Tibial nerve (tissue), 4 donors: ENCODE measurements at regions not wholly inside any gene's neighbourhood (a gene's known extent, or its start where the extent isn't known, plus 50 kb on each side); places are given as distances from the start of the nearest gene placed in this dataset.

ENCODE experiments used
- EP300 ChIP-seq, 2 donors: sonication (generic); formaldehyde crosslinking; IDR thresholded peaks; one replicate each; pipeline ENCODE4 v1.6.1; 2017; ENCODE audit warnings: antibody characterized with exemption in 2 of 2, mild to moderate bottlenecking in 1 of 2
- POLR2A ChIP-seq, 2 donors: fragments of 450-650 bp; IDR thresholded peaks; one replicate each; pipeline ENCODE4 v1.6.1; 2017; ENCODE audit warnings: antibody characterized with exemption in 2 of 2, mild to moderate bottlenecking in 2 of 2, moderate library complexity in 2 of 2
- TF ChIP-seq, protein P1 (sequence below), 5 experiments: fragments of 200-600 bp in 3 of 5; fragments of 450-650 bp in 2 of 5; sonication (generic) in 3 of 5; IDR thresholded peaks; one replicate each; pipeline ENCODE4 v1.5.1; 2016 to 2019; ENCODE audit warnings: antibody characterized with exemption in 5 of 5, mild to moderate bottlenecking in 3 of 5, moderate library complexity in 2 of 5

DNA sequence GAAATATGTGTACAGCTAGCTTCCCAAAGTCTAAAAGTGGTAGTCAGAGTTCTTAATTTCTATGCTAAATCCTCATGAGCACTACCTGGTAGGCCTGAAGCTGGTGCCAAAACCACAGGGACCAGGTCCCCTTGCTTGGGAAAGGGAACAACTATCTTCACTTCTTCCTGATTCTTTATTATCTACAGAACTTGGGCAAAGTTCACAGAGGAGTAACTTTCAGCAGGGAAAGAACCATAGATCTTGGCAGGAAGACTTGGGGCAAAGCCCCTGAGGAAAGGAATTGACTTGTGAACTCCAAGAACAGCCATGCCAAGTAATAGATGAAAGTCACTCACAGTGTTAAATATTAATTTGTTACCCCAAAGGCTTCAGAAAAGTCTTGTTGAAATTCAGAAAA, 193.0 kb downstream of the ZC3H11B start:
- TF ChIP-seq, protein P1, sequence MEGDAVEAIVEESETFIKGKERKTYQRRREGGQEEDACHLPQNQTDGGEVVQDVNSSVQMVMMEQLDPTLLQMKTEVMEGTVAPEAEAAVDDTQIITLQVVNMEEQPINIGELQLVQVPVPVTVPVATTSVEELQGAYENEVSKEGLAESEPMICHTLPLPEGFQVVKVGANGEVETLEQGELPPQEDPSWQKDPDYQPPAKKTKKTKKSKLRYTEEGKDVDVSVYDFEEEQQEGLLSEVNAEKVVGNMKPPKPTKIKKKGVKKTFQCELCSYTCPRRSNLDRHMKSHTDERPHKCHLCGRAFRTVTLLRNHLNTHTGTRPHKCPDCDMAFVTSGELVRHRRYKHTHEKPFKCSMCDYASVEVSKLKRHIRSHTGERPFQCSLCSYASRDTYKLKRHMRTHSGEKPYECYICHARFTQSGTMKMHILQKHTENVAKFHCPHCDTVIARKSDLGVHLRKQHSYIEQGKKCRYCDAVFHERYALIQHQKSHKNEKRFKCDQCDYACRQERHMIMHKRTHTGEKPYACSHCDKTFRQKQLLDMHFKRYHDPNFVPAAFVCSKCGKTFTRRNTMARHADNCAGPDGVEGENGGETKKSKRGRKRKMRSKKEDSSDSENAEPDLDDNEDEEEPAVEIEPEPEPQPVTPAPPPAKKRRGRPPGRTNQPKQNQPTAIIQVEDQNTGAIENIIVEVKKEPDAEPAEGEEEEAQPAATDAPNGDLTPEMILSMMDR (IDR thresholded peaks at IDR 0.05) = no peak
- TF ChIP-seq POLR2A (IDR thresholded peaks at IDR 0.05) (no peak), EP300 (IDR thresholded peaks at IDR 0.05) (no peak)
